ENCODE measurements at regions not wholly inside any gene's neighbourhood (a gene's known extent, or its start where the extent isn't known, plus 50 kb on each side); places are given as distances from the start of the nearest gene placed in this dataset.

- Histone ChIP-seq H2AFZ (ENCODE audit: low read depth, low read length) (no peak overlapping the region), H3K27me3 (ENCODE audit: insufficient read depth, low read length, poor library complexity) (no peaks in the 10 kb centered on the region), H3K4me3 (ENCODE audit: low read depth in 1 of 2, low read length in 2 of 2) (no peak overlapping the region), H3K36me3 (ENCODE audit: insufficient read depth, low read length) (no peaks in the 10 kb centered on the region), H3K27ac (ENCODE audit: low read length) (no peak overlapping the region), H3K4me1 (ENCODE audit: insufficient read depth, low read length) (peaks cover 19% of the 10 kb centered on the region), H3K9ac (ENCODE audit: low read depth, low read length) (no peak overlapping the region), H3K4me2 (ENCODE audit: insufficient read depth, low read length) (no peak overlapping the region), H3K9me3 (ENCODE audit: insufficient read depth, low read length, severe bottlenecking) (no peaks in the 10 kb centered on the region), H4K20me1 (ENCODE audit: insufficient read depth, low read length) (no peaks in the 10 kb centered on the region), H3K79me2 (ENCODE audit: insufficient read depth, low read length) (no peaks in the 10 kb centered on the region)
- DNase-seq (no peak), ATAC-seq (ENCODE audit: insufficient read depth, low read depth) (no peak)
- TF ChIP-seq CTCF (IDR thresholded peaks at IDR 0.05; ENCODE audit: borderline replicate concordance, extremely low read depth, low read length, poor library complexity, severe bottlenecking) (no peak), EZH2 (IDR thresholded peaks at IDR 0.05; ENCODE audit: borderline replicate concordance, low read depth, low read length, severe bottlenecking) (no peak)
Measured at GRCh38 chr13:104376588-104376987, 1310.4 kb upstream of the SLC10A2 start.

- Histone ChIP-seq H3K36me3 (ENCODE audit: insufficient read depth, low read length) (no peaks in the 10 kb centered on the region), H3K4me1 (ENCODE audit: insufficient read depth, low read length) (peaks cover 19% of the 10 kb centered on the region), H3K4me3 (ENCODE audit: low read depth in 1 of 2, low read length in 2 of 2) (no peak overlapping the region), H3K4me2 (ENCODE audit: insufficient read depth, low read length) (no peak overlapping the region), H3K9me3 (ENCODE audit: insufficient read depth, low read length, severe bottlenecking) (no peaks in the 10 kb centered on the region), H3K27me3 (ENCODE audit: insufficient read depth, low read length, poor library complexity) (no peaks in the 10 kb centered on the region), H2AFZ (ENCODE audit: low read depth, low read length) (no peak overlapping the region), H3K27ac (ENCODE audit: low read length) (no peak overlapping the region), H3K79me2 (ENCODE audit: insufficient read depth, low read length) (no peaks in the 10 kb centered on the region), H4K20me1 (ENCODE audit: insufficient read depth, low read length) (no peaks in the 10 kb centered on the region), H3K9ac (ENCODE audit: low read depth, low read length) (no peak overlapping the region)
- no peak for TF ChIP-seq EZH2 (IDR thresholded peaks at IDR 0.05; ENCODE audit: borderline replicate concordance, low read depth, low read length, severe bottlenecking)
- TF ChIP-seq CTCF (IDR thresholded peaks at IDR 0.05; ENCODE audit: borderline replicate concordance, extremely low read depth, low read length, poor library complexity, severe bottlenecking), result no peak
- ATAC-seq (ENCODE audit: insufficient read depth, low read depth), result no peak
- no peak for DNase-seq
Measured at GRCh38 chr13:104375614-104376013, 1309.4 kb upstream of the SLC10A2 start.

- no peak for ATAC-seq (ENCODE audit: insufficient read depth, low read depth)
- Histone ChIP-seq H3K79me2 (ENCODE audit: insufficient read depth, low read length) (no peaks in the 10 kb centered on the region), H4K20me1 (ENCODE audit: insufficient read depth, low read length) (no peaks in the 10 kb centered on the region), H3K4me1 (ENCODE audit: insufficient read depth, low read length) (0 out of 2 replicates have a peak, but pooled peaks cover 3% of the 10 kb centered on the region), H3K27ac (ENCODE audit: low read length) (no peak overlapping the region), H2AFZ (ENCODE audit: low read depth, low read length) (no peak overlapping the region), H3K4me3 (ENCODE audit: low read depth in 1 of 2, low read length in 2 of 2) (no peak overlapping the region), H3K4me2 (ENCODE audit: insufficient read depth, low read length) (no peak overlapping the region), H3K27me3 (ENCODE audit: insufficient read depth, low read length, poor library complexity) (no peaks in the 10 kb centered on the region), H3K36me3 (ENCODE audit: insufficient read depth, low read length) (no peaks in the 10 kb centered on the region), H3K9me3 (ENCODE audit: insufficient read depth, low read length, severe bottlenecking) (no peaks in the 10 kb centered on the region), H3K9ac (ENCODE audit: low read depth, low read length) (no peak overlapping the region)
- DNase-seq, result no peak
- TF ChIP-seq EZH2 (IDR thresholded peaks at IDR 0.05; ENCODE audit: borderline replicate concordance, low read depth, low read length, severe bottlenecking) (no peak), CTCF (IDR thresholded peaks at IDR 0.05; ENCODE audit: borderline replicate concordance, extremely low read depth, low read length, poor library complexity, severe bottlenecking) (no peak)
Measured at GRCh38 chr13:104372095-104372655, 1306.0 kb upstream of the SLC10A2 start.
